HepG2 (cell line): ENCODE measurements at regions not wholly inside any gene's neighbourhood (a gene's known extent, or its start where the extent isn't known, plus 50 kb on each side); places are given as distances from the start of the nearest gene placed in this dataset.

Experiments used
- CENPX ChIP-seq: sonication (generic); formaldehyde crosslinking; IDR thresholded peaks from 2 replicates; pipeline ENCODE4 v1.9.0; 2021; ENCODE audit warnings: mild to moderate bottlenecking, missing genetic modification reagents, moderate library complexity
- CTCF ChIP-seq: sonication (generic); formaldehyde crosslinking; IDR thresholded peaks from 2 replicates; pipeline ENCODE4 v1.5.0; 2020; ENCODE audit warnings: mild to moderate bottlenecking, missing genetic modification reagents, moderate library complexity
- EZH2 ChIP-seq: conservative IDR thresholded peaks from 2 replicates; pipeline ENCODE4 v1.6.1; 2012; ENCODE audit warnings: mild to moderate bottlenecking, low read depth, low read length, moderate library complexity
- NFAT5 ChIP-seq: sonication (generic); formaldehyde crosslinking; IDR thresholded peaks from 2 replicates; pipeline ENCODE4 v1.4.0; 2020; ENCODE audit warnings: missing genetic modification reagents
- NR2F1 ChIP-seq, 2 experiments: fragments of 450-650 bp in 1 of 2; formaldehyde crosslinking in 1 of 2; IDR thresholded peaks; 2 replicates each; pipeline versions ENCODE4 v1.5.0 to v1.6.1; 2016 to 2020; ENCODE audit warnings: mild to moderate bottlenecking in 1 of 2, missing compliant biosample characterization in 1 of 2, missing genetic modification reagents in 1 of 2, moderate library complexity in 1 of 2
- PATZ1 ChIP-seq: sonication (generic); formaldehyde crosslinking; IDR thresholded peaks from 2 replicates; pipeline ENCODE4 v1.4.0; 2020; ENCODE audit warnings: missing genetic modification reagents
- REPIN1 ChIP-seq: sonication (generic); formaldehyde crosslinking; IDR thresholded peaks from 2 replicates; pipeline ENCODE4 v1.8.0; 2022; ENCODE audit warnings: missing genetic modification reagents, low read depth, mild to moderate bottlenecking, borderline replicate concordance
- SIN3A ChIP-seq: IDR thresholded peaks from 2 replicates; pipeline ENCODE4 v1.6.1; 2011; ENCODE audit warnings: low read depth, mild to moderate bottlenecking, control low read depth, low read length, borderline replicate concordance
- ZBTB40 ChIP-seq, 2 experiments: fragments of 450-650 bp in 1 of 2; sonication (generic) in 1 of 2; formaldehyde crosslinking in 1 of 2; IDR thresholded peaks; 2 replicates each; pipeline versions ENCODE4 v1.6.1 to v1.8.0; 2016 to 2022; ENCODE audit warnings: antibody characterized with exemption in 1 of 2, mild to moderate bottlenecking in 1 of 2, missing genetic modification reagents in 1 of 2
- ZBTB44 ChIP-seq: sonication (generic); formaldehyde crosslinking; IDR thresholded peaks from 2 replicates; pipeline ENCODE4 v1.4.0; 2020; ENCODE audit warnings: missing genetic modification reagents
- ZNF180 ChIP-seq: sonication (generic); formaldehyde crosslinking; IDR thresholded peaks from 2 replicates; pipeline ENCODE4 v1.4.0; 2020; ENCODE audit warnings: low read depth, missing genetic modification reagents, borderline replicate concordance
- ZNF549 ChIP-seq: sonication (generic); formaldehyde crosslinking; IDR thresholded peaks from 2 replicates; pipeline ENCODE4 v1.5.0; 2020; ENCODE audit warnings: missing genetic modification reagents
- ZNF639 ChIP-seq: conservative IDR thresholded peaks from 2 replicates; pipeline ENCODE4 v1.6.1; 2018; ENCODE audit warnings: missing genetic modification reagents

- TF ChIP-seq NR2F1 (CRISPR knock-in tag; IDR thresholded peaks at IDR 0.05) (no peak), PATZ1 (CRISPR knock-in tag) (no peak), CTCF (CRISPR knock-in tag) (no peak), ZNF180 (CRISPR knock-in tag) (no peak), ZBTB44 (no peak), ZNF639 (CRISPR knock-in tag) (no peak), SIN3A (no peak), ZBTB40 (IDR thresholded peaks at IDR 0.05) (no peak), ZBTB40 (CRISPR knock-in tag; IDR thresholded peaks at IDR 0.05) (no peak), EZH2 (no peak), NFAT5 (CRISPR knock-in tag) (no peak), REPIN1 (no peak), ZNF549 (CRISPR knock-in tag) (no peak), CENPX (CRISPR knock-in tag) (no peak)
Observed at GRCh38 chr11:69229511-69229910, 64.4 kb upstream of the MYEOV start.
